ENCODE measurements at regions not wholly inside any gene's neighbourhood (a gene's known extent, or its start where the extent isn't known, plus 50 kb on each side); places are given as distances from the start of the nearest gene placed in this dataset.

- TF ChIP-seq CTCF (IDR thresholded peaks at IDR 0.05; ENCODE audit: insufficient read depth, low read length, poor library complexity, severe bottlenecking) (no peak), EZH2phosphoT487 (conservative IDR thresholded peaks at IDR 0.05; ENCODE audit: low read length) (no peak)
These were observed 346.5 kb upstream of the PLD5 start for GRCh38 chr1:242870966-242871365.

Measured in SU-DHL-6 (cell line).